Activated CD8-positive, alpha-beta memory T cell treated with anti-CD3 and anti-CD28 coated beads for 24 hours (primary cell): ENCODE measurements at regions not wholly inside any gene's neighbourhood (a gene's known extent, or its start where the extent isn't known, plus 50 kb on each side); places are given as distances from the start of the nearest gene placed in this dataset.

ENCODE experiments used
- DNase-seq: peaks from one replicate; pipeline ENCODE4 v3.0.0-alpha.2; 2020

DNA sequence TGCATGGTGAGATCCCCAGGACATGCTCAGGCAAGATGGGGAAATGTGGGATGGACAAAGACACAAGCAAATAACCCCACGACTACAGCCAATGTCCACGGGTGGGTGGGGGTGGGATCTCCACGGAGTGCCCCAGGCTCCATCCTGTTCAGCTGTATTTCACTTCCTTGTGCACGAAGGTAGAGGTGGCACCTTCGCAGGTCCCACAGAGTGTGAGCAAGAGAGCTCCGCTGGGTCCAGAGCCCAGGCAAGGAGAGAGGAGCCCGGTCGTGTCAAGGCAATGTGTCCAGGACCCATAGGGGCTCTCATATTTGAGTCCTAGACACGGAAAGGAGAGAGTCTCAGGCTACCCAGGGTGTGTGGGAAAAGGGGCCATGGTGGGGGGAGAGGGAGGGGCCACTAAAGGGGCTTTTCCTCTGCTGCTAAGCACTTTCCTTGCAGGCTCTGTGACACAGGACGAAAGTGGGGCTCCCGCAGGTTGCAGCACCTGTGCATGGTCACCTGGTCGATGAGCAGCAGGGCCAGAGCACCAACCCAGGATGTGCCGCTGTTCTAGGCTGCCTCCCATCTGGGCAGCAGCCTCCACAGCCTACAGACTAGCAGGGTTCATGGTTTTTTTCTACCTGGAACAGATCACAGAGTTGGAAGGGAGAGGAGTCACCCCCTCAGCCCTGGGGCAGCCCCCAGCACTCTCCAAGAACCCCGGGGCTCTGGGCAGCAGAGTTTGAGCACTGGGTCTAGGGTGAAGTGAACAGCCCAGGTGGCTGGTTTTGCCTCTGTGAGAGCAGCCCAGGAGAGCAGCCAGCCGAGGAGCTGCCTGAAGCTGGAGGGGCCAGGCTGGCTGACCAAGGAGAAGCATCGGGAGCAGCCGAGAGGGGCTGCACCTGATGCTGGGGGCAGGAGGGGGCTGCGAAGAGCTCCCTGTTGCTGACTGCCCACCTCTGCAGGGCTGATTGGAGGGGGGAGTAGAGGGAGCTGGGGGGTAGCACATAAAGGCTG, 100.7 kb upstream of the MVB12B start:
- peak; percentile 44 for DNase-seq

DNA sequence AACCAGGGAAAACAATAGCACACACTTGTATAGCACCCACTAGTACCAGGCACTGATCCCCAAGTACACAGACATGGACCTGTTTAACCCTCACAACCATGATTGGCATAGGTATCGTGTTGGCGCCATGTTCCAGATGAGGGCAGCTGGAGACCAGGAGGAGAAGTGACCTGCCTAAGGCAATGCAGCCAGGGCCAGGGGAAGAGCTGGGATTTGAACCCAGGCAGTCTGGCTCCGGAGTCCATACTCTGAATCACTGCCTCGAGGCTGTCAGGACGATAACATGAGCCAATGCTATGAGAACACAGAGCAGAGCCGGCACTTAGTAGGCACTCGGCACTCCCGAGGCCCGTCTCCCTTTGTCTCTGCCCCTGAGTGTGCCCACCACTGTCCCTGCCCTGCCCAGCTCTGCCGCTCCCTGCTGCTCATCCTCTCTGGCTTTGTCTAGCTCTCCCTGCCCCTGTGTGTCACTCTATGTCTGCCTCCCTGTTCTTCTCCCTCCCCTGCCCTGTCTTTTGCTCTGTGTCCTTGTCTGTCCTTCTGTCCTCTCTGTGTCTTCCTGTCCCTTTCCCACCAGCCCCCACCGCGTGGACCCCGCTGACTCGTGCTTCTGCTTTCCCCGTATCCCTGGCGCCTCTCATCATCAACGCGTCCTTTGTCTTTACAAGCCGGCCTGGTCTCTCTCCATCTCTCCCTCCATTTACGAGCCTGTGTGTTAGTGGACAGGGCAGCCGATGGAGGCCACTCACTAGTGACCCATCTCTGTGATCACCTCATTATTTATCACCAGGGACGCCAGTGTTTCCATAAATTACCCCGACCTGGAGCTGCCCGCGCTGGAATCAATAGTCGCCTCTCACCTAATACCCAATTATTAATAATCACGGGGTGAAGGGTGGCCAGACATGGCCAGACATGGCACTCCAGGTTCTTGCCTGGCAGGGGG, 99.4 kb upstream of the MVB12B start:
- peak; percentile 51 for DNase-seq

DNA sequence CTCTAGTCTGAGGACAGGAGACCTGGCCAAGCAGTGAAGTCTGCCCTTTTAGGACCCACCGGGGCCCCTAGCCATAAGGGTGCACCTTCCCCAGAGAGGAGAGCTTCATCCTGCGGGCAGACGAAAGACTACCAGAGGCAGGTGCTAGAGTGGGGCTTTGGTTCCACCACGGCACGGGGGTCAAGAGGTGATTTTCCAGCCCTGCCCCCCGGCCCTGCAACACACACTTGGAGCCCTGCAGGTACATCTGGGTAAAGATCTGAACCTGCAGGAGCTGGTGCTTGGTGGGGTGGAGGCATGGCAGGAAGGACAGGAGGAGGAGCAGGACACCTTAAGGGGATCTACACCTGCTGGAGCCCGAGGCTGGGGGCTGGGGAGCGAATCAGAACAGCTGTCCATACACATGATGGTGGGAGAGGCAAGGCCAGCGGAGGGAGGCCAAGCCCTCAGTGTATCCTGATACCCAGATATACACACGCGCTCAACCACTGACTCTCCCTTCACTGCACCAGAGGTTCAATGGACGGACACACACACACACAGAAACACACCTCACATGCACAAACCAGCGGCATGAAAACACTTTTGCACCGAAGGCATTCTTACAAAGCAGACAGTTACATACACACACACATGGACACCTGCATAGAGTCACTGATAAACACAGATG, 98.4 kb upstream of the MVB12B start:
- peak; percentile 54 for DNase-seq

DNA sequence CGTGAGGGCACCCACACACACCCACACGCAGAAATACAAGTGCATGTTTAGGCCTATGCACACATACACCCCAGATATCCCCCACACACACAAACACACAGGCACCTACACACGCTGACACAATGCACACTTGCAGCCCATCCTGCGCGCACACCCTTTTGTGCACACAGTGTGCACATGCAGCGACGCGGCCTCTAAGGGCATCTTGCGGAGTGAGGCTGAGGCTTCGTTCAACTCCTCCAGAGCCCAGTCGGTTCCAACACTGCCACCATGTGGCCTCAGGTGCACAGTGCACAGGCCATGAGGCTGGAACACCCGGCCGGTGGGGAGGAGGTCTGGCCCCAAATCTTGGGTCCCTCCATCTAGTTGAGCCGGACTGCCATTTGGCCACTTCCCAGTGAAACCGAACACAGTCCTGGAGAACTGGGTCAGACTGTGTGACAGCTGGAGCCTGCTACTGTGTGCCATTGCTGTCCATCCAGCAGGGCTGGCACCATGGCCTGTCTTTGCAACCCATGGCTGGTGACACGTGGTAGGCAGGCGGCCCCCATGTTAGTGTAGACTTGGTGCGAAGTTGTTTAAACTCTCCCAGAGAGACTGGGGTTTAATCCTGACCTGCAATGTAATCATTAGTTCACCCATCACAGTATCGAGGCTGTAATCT, 97.7 kb upstream of the MVB12B start:
- peak; percentile 87 for DNase-seq

DNA sequence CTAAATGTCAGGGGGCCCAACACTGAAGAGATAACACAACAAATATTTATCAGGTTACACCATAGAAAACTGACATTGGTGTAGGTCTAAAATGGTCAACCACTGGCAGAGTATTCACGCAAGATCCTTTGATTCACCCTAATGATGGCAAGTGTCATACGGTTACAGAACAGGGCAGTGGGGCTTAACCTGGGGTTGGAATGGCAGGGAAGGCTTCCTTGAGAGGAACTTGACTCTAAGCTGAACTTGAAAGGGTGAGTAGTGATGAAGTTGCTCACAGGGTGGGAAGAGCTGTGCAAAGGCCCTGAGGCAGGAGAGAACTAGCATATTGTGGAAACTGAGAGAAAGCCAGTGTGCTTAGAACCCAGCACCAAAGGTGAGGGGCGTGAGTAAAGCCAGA, 97.1 kb upstream of the MVB12B start:
- DNase-seq = no peak

DNA sequence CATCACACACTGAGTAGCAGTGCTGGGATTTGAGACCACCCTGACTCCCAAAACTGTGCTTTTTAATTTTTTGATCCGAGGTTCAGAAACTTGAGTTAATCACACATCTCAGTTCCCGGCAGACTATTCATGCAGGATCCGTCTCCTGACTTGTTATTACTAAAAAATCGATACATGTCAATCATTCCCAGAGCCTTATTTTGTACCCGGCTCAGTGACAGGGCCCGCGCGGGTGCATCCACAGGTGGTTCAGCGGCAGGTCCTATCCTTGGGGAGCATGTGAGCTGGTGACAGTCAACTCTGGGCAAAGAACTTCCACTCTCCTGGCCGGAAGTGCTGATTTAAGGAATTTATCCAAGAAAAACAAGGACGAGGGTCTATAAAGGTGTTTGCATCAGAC, 95.9 kb upstream of the MVB12B start:
- DNase-seq = no peak

DNA sequence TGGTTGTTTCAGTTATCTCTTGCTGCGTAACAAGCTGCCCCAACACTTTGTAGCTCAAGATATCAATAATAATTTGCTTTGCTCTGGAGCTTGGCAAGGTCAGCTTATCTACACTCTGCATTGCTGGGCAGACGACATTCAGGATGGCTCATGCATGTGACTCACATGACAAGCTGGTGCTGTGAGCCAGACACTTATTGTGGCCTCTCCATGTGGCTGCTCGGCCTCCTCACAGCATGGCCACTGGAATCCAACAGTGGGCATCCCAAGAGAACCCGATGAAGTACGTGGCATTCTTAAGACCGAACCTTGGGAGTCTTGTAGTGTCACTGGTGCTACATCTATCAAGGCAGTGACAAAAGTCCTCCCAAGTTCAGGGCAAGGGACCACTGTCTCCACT, 94.2 kb upstream of the MVB12B start:
- peak; percentile 28 for DNase-seq

DNA sequence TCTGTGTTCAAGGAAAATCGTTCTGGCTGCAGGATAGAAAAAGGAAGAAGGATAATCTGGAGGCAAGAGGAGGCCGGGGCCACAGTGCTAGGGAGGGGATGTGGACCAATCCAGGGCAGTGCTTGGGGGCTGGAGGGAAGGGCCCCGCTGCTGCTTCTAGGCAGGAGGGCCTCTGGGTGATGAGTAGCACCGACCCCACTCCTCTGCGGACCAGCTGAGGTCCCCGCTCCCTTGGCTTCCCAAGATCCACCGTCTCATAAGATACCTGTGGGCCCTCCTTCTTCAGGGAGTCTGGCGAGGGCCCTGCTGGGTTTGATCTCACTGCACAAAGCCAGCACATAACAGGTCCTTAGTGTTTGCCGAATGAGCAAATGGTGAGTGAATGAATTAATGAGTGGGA, 93.5 kb upstream of the MVB12B start:
- no peak for DNase-seq

DNA sequence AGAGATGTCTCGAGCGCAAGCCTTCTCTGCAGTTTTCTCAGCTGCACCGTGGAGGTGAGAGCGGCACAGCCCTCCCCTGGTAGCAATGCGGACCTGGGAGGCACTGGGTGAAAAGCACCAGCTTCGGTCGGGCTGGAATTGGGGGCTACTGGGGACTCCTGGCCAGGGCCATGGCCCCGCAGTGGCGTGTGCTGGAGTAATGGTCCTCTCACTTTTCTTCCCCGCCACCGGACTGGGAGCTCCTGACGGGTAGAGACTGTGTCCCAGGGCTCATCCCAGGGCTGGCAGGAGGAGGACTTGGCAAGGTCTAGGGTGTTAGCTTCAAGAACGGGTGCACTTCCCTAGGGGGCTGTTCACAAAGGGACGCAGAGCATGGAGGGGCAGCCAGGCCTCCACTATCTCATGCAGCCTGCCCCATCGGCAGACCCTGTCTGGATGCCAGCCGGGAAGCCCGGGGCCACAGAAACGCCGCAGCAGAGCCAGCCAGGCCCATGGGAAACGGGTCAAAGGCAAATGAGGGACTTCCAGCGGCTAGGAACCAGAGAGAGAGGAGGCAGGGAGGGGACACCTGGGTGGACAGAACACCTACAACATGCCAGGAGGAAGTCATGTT, 92.6 kb upstream of the MVB12B start:
- DNase-seq = no peak

DNA sequence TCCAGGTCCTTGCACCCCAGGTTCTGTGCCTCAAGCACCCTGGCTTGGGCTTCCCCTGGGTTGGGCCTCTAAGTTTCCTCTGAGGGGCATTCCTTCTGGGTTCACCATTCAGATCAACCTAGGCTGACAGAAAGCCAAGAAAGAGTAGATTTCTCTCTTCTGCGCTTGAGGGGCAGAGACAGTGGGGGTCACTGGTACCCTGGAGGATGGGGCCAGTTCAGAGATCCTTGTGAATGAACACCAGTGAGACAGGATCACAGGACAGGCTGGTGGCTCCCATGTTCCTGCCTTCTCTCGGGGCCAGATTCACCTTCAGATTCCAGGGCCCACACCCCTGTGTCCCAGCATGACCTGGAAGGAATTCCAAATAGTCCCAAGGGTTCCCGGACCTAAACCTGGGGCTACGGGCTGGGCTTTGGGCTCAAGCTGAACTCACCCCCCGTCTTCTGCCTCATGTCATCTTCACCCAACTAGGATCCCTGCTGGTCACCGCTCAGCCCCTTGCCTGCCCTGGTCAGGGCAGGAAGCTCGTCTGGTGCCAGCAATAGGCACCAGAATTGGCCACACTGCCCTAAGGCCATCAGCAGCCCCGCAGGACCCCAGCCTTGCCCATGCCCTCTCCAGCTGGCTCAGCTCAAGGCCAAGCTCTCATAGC, 91.8 kb upstream of the MVB12B start:
- DNase-seq = no peak

DNA sequence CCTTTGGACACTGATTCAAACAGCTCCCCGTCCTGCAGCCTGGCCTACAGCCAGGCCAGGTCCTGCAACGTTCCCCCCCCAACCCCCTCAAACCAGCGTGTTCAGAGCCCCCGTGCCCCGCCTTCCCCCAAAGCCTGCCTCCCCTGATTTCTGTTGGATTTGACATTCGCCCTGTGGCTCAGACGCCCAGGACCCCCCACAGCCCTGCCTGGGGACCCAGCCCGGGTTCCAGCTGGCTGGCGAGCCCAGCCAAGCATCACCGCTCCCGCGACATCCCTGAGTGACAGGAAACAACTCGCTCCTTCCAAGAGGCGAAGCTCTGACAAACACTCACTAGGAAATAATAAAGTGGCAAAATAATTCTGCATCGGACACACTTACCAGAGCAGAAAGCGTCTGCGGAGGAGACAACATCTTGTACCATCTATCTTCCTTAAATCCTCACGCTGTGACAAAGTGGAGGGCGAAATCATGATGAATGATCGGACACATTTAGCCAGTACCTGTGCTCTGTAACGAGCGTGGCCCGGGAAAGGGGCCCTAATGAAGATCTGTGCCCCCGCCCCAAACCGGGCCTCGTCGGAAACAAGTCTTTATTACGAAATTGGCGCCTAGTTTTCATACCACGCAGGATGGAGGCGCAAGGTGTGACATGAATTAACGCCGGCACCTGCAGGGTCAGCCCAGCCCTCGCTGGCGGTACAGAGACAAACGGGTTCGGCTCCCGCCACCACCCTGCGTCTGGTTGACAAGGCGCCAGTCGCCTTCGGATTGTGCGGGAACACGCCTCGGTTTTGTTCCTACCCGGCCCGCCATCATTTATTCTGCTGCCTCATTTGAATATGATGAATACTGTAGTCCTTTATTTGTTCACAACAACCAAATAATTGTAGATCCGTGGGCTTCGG, 91.0 kb upstream of the MVB12B start:
- DNase-seq = no peak

DNA sequence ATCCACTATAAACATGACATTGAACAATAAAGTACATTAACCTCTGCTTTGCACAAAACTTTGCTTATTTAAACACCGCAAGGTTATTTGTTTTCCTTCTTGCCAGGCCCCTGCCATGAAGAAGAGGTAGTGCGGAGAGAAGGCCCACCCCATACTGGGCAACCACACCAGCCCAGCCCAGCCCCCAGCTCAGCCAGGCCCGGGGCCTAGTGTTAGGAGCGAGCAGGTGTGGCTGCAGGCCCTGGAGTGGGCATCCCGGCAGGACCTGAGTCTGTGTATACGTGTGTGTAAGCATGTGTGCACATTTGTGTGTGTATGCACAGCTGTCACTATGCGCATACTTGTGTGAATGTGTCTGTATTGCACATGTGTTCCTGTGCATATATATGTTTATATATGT, 90.4 kb upstream of the MVB12B start:
- DNase-seq = no peak

DNA sequence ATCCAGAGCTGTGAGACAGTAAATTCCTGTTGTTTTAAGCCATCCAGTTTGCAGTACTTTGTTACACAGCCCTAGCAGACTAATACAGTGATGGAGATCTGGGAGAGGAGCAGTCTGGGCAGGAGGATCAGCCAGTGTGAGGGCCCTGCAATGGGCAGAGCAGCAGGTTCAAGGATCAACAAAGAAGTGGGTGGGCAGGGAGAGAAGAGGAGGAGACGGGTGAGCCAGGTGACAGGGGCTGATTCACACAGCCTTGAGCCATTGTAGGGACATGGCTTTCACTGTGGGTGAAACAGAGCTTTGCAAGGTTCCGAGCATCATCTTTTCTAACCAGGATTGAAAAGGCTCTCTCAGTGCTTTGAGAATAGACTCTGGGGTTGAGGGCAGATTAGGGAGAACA, 88.2 kb upstream of the MVB12B start:
- no peak for DNase-seq

DNA sequence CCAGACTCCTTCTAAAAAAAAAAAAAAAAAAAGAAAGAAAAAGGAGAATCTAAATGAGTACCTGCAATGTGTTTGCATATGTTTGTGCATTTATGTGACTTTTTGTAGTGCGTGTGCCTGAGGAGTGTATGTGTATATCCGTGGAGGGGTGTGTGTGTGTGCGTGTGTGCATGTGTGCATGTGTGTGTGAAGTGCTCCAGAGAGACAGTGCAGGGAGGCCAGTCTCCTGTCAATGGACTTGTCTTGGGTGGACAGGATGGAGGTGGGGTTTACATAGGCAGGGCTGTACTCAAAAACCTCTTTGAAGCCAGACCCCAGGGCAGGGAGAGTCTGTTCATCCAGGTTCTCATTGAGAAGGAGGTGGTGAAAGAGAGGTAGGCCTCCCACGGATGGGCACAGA, 87.1 kb upstream of the MVB12B start:
- no peak for DNase-seq

DNA sequence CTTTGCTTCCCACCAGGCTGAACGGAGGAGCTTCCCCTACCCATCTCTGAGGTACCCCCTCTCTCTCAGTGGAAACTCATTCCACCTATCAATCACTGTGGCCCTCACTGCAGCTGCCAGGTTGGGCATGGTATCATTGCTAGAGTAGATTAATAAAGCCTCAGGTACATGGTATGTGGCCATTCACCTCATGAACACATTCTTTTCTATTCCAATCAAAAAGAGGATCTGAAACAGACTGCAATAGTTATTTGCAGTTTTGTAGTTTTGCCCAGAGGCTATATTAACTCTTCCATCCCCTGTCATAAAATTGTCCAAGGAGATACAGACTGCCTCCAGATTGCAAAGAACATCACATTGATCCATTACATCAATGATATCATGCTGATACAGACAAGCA, 85.8 kb upstream of the MVB12B start:
- DNase-seq = no peak

DNA sequence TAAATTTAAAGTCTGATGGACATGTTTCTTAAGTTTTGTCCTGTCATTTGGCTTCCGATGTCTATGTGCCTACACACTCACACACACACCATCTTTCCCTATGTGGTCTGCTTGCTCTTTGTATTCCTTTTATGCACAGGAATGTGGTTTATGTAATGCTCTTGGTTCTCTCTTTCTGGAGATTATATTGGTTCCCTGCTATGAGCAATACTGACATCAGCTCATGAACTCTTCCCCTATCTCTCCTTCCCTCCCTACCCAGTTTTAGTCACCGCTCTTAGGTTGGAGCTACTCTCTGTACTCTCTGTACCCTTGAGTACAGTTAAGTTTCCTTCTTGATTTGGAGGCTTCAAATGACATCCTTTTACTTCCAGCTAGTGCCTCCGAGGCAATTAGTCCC, 77.9 kb upstream of the MVB12B start:
- no peak for DNase-seq

DNA sequence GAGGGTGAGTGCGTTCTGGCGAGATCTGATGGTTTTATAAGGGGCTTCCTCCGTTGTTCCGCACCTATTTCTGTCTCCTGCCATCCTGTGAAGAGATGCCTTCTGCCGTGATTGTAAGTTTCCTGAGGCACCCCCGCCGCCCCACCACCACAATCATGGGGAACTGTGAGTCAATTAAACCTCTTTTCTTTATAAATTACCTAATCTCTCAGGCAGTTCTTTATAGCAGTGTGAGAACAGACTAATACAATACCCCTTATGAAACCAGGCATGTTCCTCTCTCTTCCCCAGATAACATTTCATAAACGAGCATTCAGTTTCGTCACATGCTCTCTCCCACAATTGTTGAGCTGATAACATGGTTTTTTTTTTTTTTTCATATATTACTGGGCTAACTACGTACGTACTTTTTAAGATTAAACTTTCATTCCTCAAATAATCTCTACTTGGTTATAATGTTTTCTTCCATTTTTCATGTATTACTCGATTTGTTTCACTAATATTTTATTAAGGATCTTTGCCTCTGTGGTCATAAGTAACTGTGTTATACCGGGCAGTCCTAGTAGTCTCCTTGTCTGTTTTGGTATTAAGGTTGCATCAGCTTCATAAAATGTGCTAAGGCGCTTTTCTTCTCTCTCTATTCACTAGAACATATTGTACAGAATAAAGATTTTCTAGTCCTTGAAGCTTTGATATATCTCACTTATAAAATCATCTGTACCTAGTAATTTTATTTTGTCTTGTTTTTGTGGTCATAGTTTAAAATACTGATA, 64.9 kb upstream of the MVB12B start:
- no peak for DNase-seq

DNA sequence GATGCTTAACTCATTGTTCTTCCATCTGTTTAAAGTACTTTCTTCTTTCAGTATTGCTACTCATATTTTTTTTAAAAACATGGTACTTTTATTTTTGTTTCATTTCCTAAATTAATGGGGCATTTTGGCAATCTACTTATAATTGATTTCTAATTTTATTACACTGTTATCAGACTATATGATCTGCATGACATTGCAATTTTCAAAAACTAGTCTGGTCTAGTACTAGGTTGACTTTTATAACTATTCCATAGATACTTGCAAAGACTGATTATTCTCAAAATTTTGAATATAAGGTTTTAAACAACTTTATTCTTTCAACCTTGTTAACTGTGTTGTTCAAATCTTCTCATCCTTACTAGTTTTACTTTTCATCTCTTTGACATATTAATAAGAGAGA, 63.9 kb upstream of the MVB12B start:
- DNase-seq = no peak

DNA sequence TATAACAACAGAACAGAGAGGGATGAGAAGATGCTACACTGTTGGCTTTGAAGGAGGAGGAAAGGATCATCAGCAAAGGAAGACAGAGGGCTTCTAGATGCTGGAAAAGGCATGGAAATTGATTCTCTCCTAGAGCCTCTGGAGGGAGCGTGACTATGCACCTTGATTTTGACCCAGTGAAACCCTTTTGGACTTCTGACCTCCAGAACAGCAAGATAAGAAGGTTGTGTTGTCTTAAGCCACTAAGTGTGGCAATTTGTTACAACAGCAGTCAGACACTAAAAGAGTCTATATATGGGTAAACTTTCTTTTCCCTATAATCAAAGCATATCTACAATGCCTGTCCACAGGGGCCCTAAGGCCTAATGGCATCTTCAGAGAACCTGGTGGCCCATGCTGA, 56.1 kb upstream of the MVB12B start:
- no peak for DNase-seq
